ENCODE measurements at regions not wholly inside any gene's neighbourhood (a gene's known extent, or its start where the extent isn't known, plus 50 kb on each side); places are given as distances from the start of the nearest gene placed in this dataset.

- no peak for TF ChIP-seq CTCF (IDR thresholded peaks at IDR 0.05)
- TF ChIP-seq POLR2A (IDR thresholded peaks at IDR 0.05), result no peak
These were observed 352.2 kb upstream of the MAGEB16 start for GRCh38 chrX:35445912-35446311.

Measured in adrenal gland (tissue), 5 donors.